ENCODE measurements at regions not wholly inside any gene's neighbourhood (a gene's known extent, or its start where the extent isn't known, plus 50 kb on each side); places are given as distances from the start of the nearest gene placed in this dataset.

GRCh38 chr1:81607086-81607485 is 193.6 kb upstream of the ADGRL2 start:
- 94% methylated on average over 3 of the region's 3 CpGs; no CpG with 5 or more reads in 1 of the 2 experiments for WGBS, 2 experiments (ENCODE audit: extremely low coverage in 1 of 2, insufficient coverage in 1 of 2, insufficient read length in 1 of 2, insufficient replicate concordance in 2 of 2, low coverage in 1 of 2, low lambda C conversion rate in 2 of 2, missing lambda C conversion rate in 1 of 2)
- Histone ChIP-seq H3K79me2 (ENCODE audit: control insufficient read depth in 1 of 2, insufficient read depth in 2 of 2, low read length in 2 of 2) (no peaks in the 10 kb centered on the region), H3K79me1 (ENCODE audit: low read depth, low read length) (no peaks in the 10 kb centered on the region), H3K56ac (replicated peaks; ENCODE audit: insufficient read length, low read depth, low read length) (no peak overlapping the region), H4K8ac (ENCODE audit: extremely low read depth, insufficient read depth, low read length) (no peak overlapping the region), H3K14ac (ENCODE audit: insufficient read length) (no peak overlapping the region), H2BK15ac (ENCODE audit: low read length) (no peak overlapping the region), H3K9me3 (ENCODE audit: insufficient read depth in 2 of 2, low read depth in 1 of 2, low read length in 1 of 2) (peaks cover 0 to 2% of the 10 kb centered on the region in 2 experiments; a peak in 1 of 4 replicates), H2AK5ac (ENCODE audit: low read depth, low read length) (no peak overlapping the region), H3K9ac (replicated peaks in 1 of 4; ENCODE audit: extremely low read depth in 1 of 4, low read depth in 3 of 4, low read length in 3 of 4) (no peak overlapping the region), H4K5ac (ENCODE audit: insufficient read length, low read depth, low read length) (no peak overlapping the region), H3K36me3 (ENCODE audit: control insufficient read depth in 2 of 4, insufficient read depth in 4 of 4, low read length in 3 of 4) (no peaks in the 10 kb centered on the region; a peak in 1 of 8 replicates), H2BK20ac (ENCODE audit: low read length) (no peak overlapping the region), H3K27me3 (replicated peaks in 1 of 4; ENCODE audit: control insufficient read depth in 3 of 4, extremely low read depth in 1 of 4, insufficient read depth in 3 of 4, low read length in 3 of 4) (peaks cover 3 to 11% (median 5%) of the 10 kb centered on the region in 4 experiments; a peak in 5 of 7 replicates), H3K23me2 (ENCODE audit: low read depth, low read length) (no peaks in the 10 kb centered on the region), H2AFZ (ENCODE audit: low read length) (no peak overlapping the region), H3K27ac (ENCODE audit: low read depth, low read length) (no peak overlapping the region), H3K18ac (ENCODE audit: extremely low read depth, low read length) (no peak overlapping the region), H2BK5ac (ENCODE audit: low read depth, low read length) (no peak overlapping the region), H2BK120ac (replicated peaks; ENCODE audit: low read depth, low read length) (no peak overlapping the region), H4K91ac (replicated peaks; ENCODE audit: insufficient read length, low read length) (no peak overlapping the region), H2BK12ac (ENCODE audit: low read depth, low read length) (no peak overlapping the region), H3K4ac (replicated peaks; ENCODE audit: insufficient read length, low read depth, low read length) (no peak overlapping the region), H3K23ac (ENCODE audit: insufficient read length) (no peak overlapping the region), H4K20me1 (replicated peaks in 1 of 2; ENCODE audit: control insufficient read depth in 1 of 2, insufficient read depth in 2 of 2, low read length in 2 of 2) (no peaks in the 10 kb centered on the region), H3K4me3 (ENCODE audit: extremely low read depth in 1 of 4, insufficient read depth in 2 of 4, low read depth in 3 of 4, low read length in 4 of 4) (no peak overlapping the region), H3K4me2 (ENCODE audit: insufficient read depth in 1 of 2, low read depth in 2 of 2, low read length in 2 of 2) (no peak overlapping the region), H3K4me1 (replicated peaks in 1 of 4; ENCODE audit: control insufficient read depth in 3 of 4, insufficient read depth in 4 of 4, low read length in 3 of 4) (peaks cover 2 to 10% (median 5%) of the 10 kb centered on the region in 4 experiments; a peak in 6 of 7 replicates)
- no peak for TF ChIP-seq BRCA1 (IDR thresholded peaks at IDR 0.05; ENCODE audit: low read depth, low read length)
- no peak for TF ChIP-seq KDM1A (IDR thresholded peaks at IDR 0.05; ENCODE audit: borderline replicate concordance, low read length)
- no peak for TF ChIP-seq JUN (IDR thresholded peaks at IDR 0.05; ENCODE audit: low read depth, low read length)
- TF ChIP-seq FOSL1 (IDR thresholded peaks at IDR 0.05; ENCODE audit: insufficient read depth, low read depth, low read length) = no peak
- TF ChIP-seq RXRA (IDR thresholded peaks at IDR 0.05; ENCODE audit: insufficient read depth, low read depth, low read length) = no peak
- no peak for TF ChIP-seq RFX5 (IDR thresholded peaks at IDR 0.05; ENCODE audit: borderline replicate concordance, low read depth, low read length)
- TF ChIP-seq TBP (IDR thresholded peaks at IDR 0.05; ENCODE audit: low read depth, low read length) = no peak
- TF ChIP-seq SP4 (IDR thresholded peaks at IDR 0.05; ENCODE audit: low read length) = no peak
- TF ChIP-seq JUND (IDR thresholded peaks at IDR 0.05; ENCODE audit: low read length) = no peak
- TF ChIP-seq ATF3 (IDR thresholded peaks at IDR 0.05; ENCODE audit: insufficient read depth, low read depth, low read length) = no peak
- no peak for TF ChIP-seq SIRT6 (IDR thresholded peaks at IDR 0.05; ENCODE audit: low read length)
- no peak for TF ChIP-seq CREB1 (IDR thresholded peaks at IDR 0.05)
- no peak for TF ChIP-seq HDAC2 (IDR thresholded peaks at IDR 0.05; ENCODE audit: borderline replicate concordance in 1 of 2, low read depth in 2 of 2, low read length in 2 of 2)
- DNase-seq (ENCODE audit: low read depth in 1 of 2, low spot score in 2 of 2) (no peak), FAIRE-seq (no peak)
- ChIA-PET CTCF (ENCODE audit: partially characterized antibody) (interaction anchor here (0.6 kb wide), 1 partner anchor 171 kb away, joined by 4 read pairs; no protein-coding TSS in a partner anchor), POLR2A (ENCODE audit: partially characterized antibody) (no interaction called here)

Data from H1 (cell line).